Thoracic aorta (tissue), 2 donors: ENCODE measurements at regions not wholly inside any gene's neighbourhood (a gene's known extent, or its start where the extent isn't known, plus 50 kb on each side); places are given as distances from the start of the nearest gene placed in this dataset.

Source experiments
- ATAC-seq: fragments of 150-250 bp; one replicate; pipeline ENCODE4 v1.8.0; 2017; ENCODE audit warnings: low read depth; ENCODE audit not compliant: insufficient number of reproducible peaks, low FRiP score
- DNase-seq: peaks from one replicate; pipeline ENCODE4 v3.0.0-alpha.2; 2020; ENCODE audit warnings: low spot score
- H3K27ac ChIP-seq, 2 donors: fragments of 200-600 bp; sonication (generic); 1 replicate in 1 of 2; 2 replicates in 1 of 2; pipeline ENCODE4 v1.5.1; 2016; ENCODE audit warnings: mild to moderate bottlenecking in 2 of 2, moderate library complexity in 2 of 2
- H3K27me3 ChIP-seq: fragments of 200-600 bp; sonication (generic); replicated peaks from 2 replicates; pipeline ENCODE4 v1.6.0; 2016; ENCODE audit warnings: mild to moderate bottlenecking; ENCODE audit not compliant: insufficient read depth
- H3K36me3 ChIP-seq: fragments of 200-600 bp; sonication (generic); one replicate; pipeline ENCODE4 v1.5.1; 2016
- H3K4me1 ChIP-seq, 2 donors: fragments of 200-600 bp; sonication (generic); 1 replicate in 1 of 2; 2 replicates in 1 of 2; pipeline versions ENCODE4 v1.5.1 to v1.6.0; 2016; ENCODE audit warnings: low read depth in 2 of 2, mild to moderate bottlenecking in 1 of 2; ENCODE audit not compliant: control insufficient read depth in 1 of 2
- H3K4me3 ChIP-seq: fragments of 200-600 bp; sonication (generic); 2 replicates; pipeline ENCODE4 v1.5.1; 2016; ENCODE audit warnings: mild to moderate bottlenecking
- H3K9me3 ChIP-seq: fragments of 200-600 bp; sonication (generic); 2 replicates; pipeline ENCODE4 v1.5.1; 2016
- CTCF ChIP-seq: fragments of 200-600 bp; sonication (generic); IDR thresholded peaks from one replicate; pipeline ENCODE4 v1.5.1; 2019; ENCODE audit warnings: antibody characterized with exemption

GRCh38 chr14:81837304-81837703 lies 303.7 kb upstream of the SEL1L start:
- no peak for ATAC-seq
- no peaks in the 10 kb centered on the region for H3K36me3 ChIP-seq

GRCh38 chr14:81839056-81839455 lies 305.4 kb upstream of the SEL1L start:
- H3K27me3 ChIP-seq = no peaks in the 10 kb centered on the region

More at GRCh38 chr14:81837304-81837703, 303.7 kb upstream of the SEL1L start:
- Histone ChIP-seq H3K4me3 (no peak overlapping the region), H3K27ac (no peak overlapping the region), H3K9me3 (peaks cover 7% of the 10 kb centered on the region), H3K4me1 (no peaks in the 10 kb centered on the region), H3K27me3 (no peaks in the 10 kb centered on the region)
- no peak for DNase-seq
- TF ChIP-seq CTCF = no peak

GRCh38 chr14:81841346-81841745 lies 307.7 kb upstream of the SEL1L start:
- Histone ChIP-seq H3K4me1 (no peaks in the 10 kb centered on the region), H3K27ac (no peak overlapping the region), H3K4me3 (no peak overlapping the region), H3K36me3 (no peaks in the 10 kb centered on the region), H3K27me3 (no peaks in the 10 kb centered on the region), H3K9me3 (peaks cover under 1% of the 10 kb centered on the region)
- no peak for DNase-seq
- no peak for TF ChIP-seq CTCF
- no peak for ATAC-seq

More at GRCh38 chr14:81839056-81839455, 305.4 kb upstream of the SEL1L start:
- Histone ChIP-seq H3K27ac (no peak overlapping the region), H3K36me3 (no peaks in the 10 kb centered on the region), H3K4me3 (no peak overlapping the region), H3K9me3 (peaks cover 7% of the 10 kb centered on the region), H3K4me1 (no peaks in the 10 kb centered on the region)
- no peak for ATAC-seq
- TF ChIP-seq CTCF = no peak
- no peak for DNase-seq

GRCh38 chr14:81849714-81850113 lies 316.1 kb upstream of the SEL1L start:
- TF ChIP-seq CTCF = no peak
- no peak overlapping the region for H3K4me3 ChIP-seq
- no peaks in the 10 kb centered on the region for H3K36me3 ChIP-seq
- no peaks in the 10 kb centered on the region for H3K4me1 ChIP-seq
- ATAC-seq (no peak), DNase-seq (no peak)
- H3K27ac ChIP-seq = no peak overlapping the region
- peaks cover 18% of the 10 kb centered on the region for H3K9me3 ChIP-seq
- no peaks in the 10 kb centered on the region for H3K27me3 ChIP-seq

GRCh38 chr14:81855007-81855406 lies 321.4 kb upstream of the SEL1L start:
- H3K9me3 ChIP-seq = peaks cover 13% of the 10 kb centered on the region
- no peak for ATAC-seq

More at GRCh38 chr14:81855007-81855406, 321.4 kb upstream of the SEL1L start:
- no peak overlapping the region for H3K27ac ChIP-seq
- H3K36me3 ChIP-seq = no peaks in the 10 kb centered on the region
- H3K27me3 ChIP-seq = no peaks in the 10 kb centered on the region
- H3K4me1 ChIP-seq = no peaks in the 10 kb centered on the region
- no peak for DNase-seq
- no peak for TF ChIP-seq CTCF
- H3K4me3 ChIP-seq = no peak overlapping the region
